Vagina (tissue), 2 donors: ENCODE measurements at regions not wholly inside any gene's neighbourhood (a gene's known extent, or its start where the extent isn't known, plus 50 kb on each side); places are given as distances from the start of the nearest gene placed in this dataset.

Source experiments
- CTCF ChIP-seq, 3 experiments: fragments of 450-650 bp in 2 of 3; fragments of 200-600 bp in 1 of 3; sonication (generic) in 1 of 3; IDR thresholded peaks; one replicate each; pipeline ENCODE4 v1.5.1; 2017 to 2019; ENCODE audit warnings: antibody characterized with exemption in 3 of 3, mild to moderate bottlenecking in 2 of 3, moderate library complexity in 2 of 3
- POLR2A ChIP-seq, 2 donors: fragments of 450-650 bp; IDR thresholded peaks; one replicate each; pipeline ENCODE4 v1.6.1; 2017; ENCODE audit warnings: antibody characterized with exemption in 2 of 2, mild to moderate bottlenecking in 2 of 2, moderate library complexity in 2 of 2

- no peak for TF ChIP-seq CTCF (IDR thresholded peaks at IDR 0.05)
- no peak for TF ChIP-seq POLR2A (IDR thresholded peaks at IDR 0.05)
These were observed 828.4 kb downstream of the TLR4 start for GRCh38 chr9:118532592-118532991.
